OCI-LY1 (cell line): ENCODE measurements at regions not wholly inside any gene's neighbourhood (a gene's known extent, or its start where the extent isn't known, plus 50 kb on each side); places are given as distances from the start of the nearest gene placed in this dataset.

Experiments
- H2AFZ ChIP-seq: fragments of 200-600 bp; sonication (generic), shearing (Covaris generic); 2 replicates; pipeline ENCODE4 v1.6.0; 2014; ENCODE audit warnings: antibody characterized with exemption, mild to moderate bottlenecking, low read length
- H3F3A ChIP-seq: fragments of 200-600 bp; sonication (generic), shearing (Covaris generic); 2 replicates; pipeline ENCODE4 v1.6.0; 2014; ENCODE audit warnings: mild to moderate bottlenecking, antibody characterized with exemption, low read length, moderate library complexity; ENCODE audit not compliant: insufficient read depth
- H3K27ac ChIP-seq: fragments of 200-600 bp; sonication (generic); 2 replicates; pipeline ENCODE4 v1.5.1; 2014; ENCODE audit warnings: low read length, mixed run types, mild to moderate bottlenecking, low read depth; ENCODE audit not compliant: poor library complexity, severe bottlenecking
- H3K27me3 ChIP-seq: fragments of 200-600 bp; sonication (generic); 2 replicates; pipeline ENCODE4 v1.6.0; 2014; ENCODE audit warnings: antibody characterized with exemption, mild to moderate bottlenecking, low read length, moderate library complexity; ENCODE audit not compliant: insufficient read depth
- H3K36me3 ChIP-seq: fragments of 200-600 bp; sonication (generic); 2 replicates; pipeline ENCODE4 v1.6.1; 2014; ENCODE audit warnings: mild to moderate bottlenecking, antibody characterized with exemption, low read length, moderate library complexity, mixed read lengths; ENCODE audit not compliant: insufficient read depth
- H3K4me1 ChIP-seq: fragments of 200-600 bp; sonication (generic); 2 replicates; pipeline ENCODE4 v1.5.1; 2014; ENCODE audit warnings: mild to moderate bottlenecking, low read length, moderate library complexity; ENCODE audit not compliant: insufficient read depth, severe bottlenecking
- H3K4me2 ChIP-seq: fragments of 200-600 bp; sonication (generic), shearing (Covaris generic); 2 replicates; pipeline ENCODE4 v1.6.1; 2014; ENCODE audit warnings: low read length
- H3K4me3 ChIP-seq: fragments of 200-600 bp; sonication (generic); 2 replicates; pipeline ENCODE4 v1.5.1; 2014; ENCODE audit warnings: low read length, low read depth, mild to moderate bottlenecking, mixed read lengths; ENCODE audit not compliant: poor library complexity, severe bottlenecking
- H3K79me2 ChIP-seq: fragments of 200-600 bp; shearing (Covaris generic); 2 replicates; pipeline ENCODE4 v1.6.1; 2016; ENCODE audit warnings: mixed run types, low read length, mixed read lengths; ENCODE audit not compliant: insufficient read depth
- H3K9ac ChIP-seq: fragments of 200-600 bp; sonication (generic), shearing (Covaris generic); 2 replicates; pipeline ENCODE4 v1.6.1; 2014; ENCODE audit warnings: mild to moderate bottlenecking, low read length, mixed read lengths
- H3K9me2 ChIP-seq: fragments of 200-600 bp; sonication (generic), shearing (Covaris generic); 2 replicates; pipeline ENCODE4 v1.6.1; 2014; ENCODE audit warnings: low read depth, mild to moderate bottlenecking, low read length, mixed read lengths
- H3K9me3 ChIP-seq: fragments of 200-600 bp; shearing (Covaris generic); 2 replicates; pipeline ENCODE4 v1.6.1; 2014; ENCODE audit warnings: low read length, mixed read lengths
- H4K20me1 ChIP-seq: fragments of 200-600 bp; sonication (generic), shearing (Covaris generic); 2 replicates; pipeline ENCODE4 v1.6.0; 2016; ENCODE audit warnings: mild to moderate bottlenecking, low read length; ENCODE audit not compliant: insufficient read depth
- EZH2 ChIP-seq: fragments of 200-600 bp; sonication (generic), shearing (Covaris generic); IDR thresholded peaks from 2 replicates; pipeline ENCODE4 v1.8.0; 2017; ENCODE audit warnings: borderline replicate concordance, mixed run types, mild to moderate bottlenecking, antibody characterized with exemption, low read length, moderate library complexity, mixed read lengths
- TF ChIP-seq, protein P1 (sequence below): fragments of 200-600 bp; sonication (generic), shearing (Covaris generic); IDR thresholded peaks from 2 replicates; pipeline ENCODE4 v1.5.1; 2017; ENCODE audit warnings: mild to moderate bottlenecking, antibody characterized with exemption, low read length, moderate library complexity, mixed read lengths

GRCh38 chr2:43041661-43042360 lies 184.6 kb downstream of the ZFP36L2 start:
- Histone ChIP-seq H3K9ac (no peak overlapping the region), H4K20me1 (no peaks in the 10 kb centered on the region), H3K9me2 (no peaks in the 10 kb centered on the region), H3K79me2 (no peaks in the 10 kb centered on the region), H3K4me1 (peaks cover 7% of the 10 kb centered on the region), H3K4me3 (no peak overlapping the region), H3K4me2 (no peak overlapping the region), H3K9me3 (no peaks in the 10 kb centered on the region), H3K27ac (no peak overlapping the region), H3K27me3 (peaks cover 8% of the 10 kb centered on the region; the same call in 1 of the 2 replicates), H3F3A (no peaks in the 10 kb centered on the region), H2AFZ (no peak overlapping the region), H3K36me3 (no peaks in the 10 kb centered on the region)
- TF ChIP-seq, protein P1, sequence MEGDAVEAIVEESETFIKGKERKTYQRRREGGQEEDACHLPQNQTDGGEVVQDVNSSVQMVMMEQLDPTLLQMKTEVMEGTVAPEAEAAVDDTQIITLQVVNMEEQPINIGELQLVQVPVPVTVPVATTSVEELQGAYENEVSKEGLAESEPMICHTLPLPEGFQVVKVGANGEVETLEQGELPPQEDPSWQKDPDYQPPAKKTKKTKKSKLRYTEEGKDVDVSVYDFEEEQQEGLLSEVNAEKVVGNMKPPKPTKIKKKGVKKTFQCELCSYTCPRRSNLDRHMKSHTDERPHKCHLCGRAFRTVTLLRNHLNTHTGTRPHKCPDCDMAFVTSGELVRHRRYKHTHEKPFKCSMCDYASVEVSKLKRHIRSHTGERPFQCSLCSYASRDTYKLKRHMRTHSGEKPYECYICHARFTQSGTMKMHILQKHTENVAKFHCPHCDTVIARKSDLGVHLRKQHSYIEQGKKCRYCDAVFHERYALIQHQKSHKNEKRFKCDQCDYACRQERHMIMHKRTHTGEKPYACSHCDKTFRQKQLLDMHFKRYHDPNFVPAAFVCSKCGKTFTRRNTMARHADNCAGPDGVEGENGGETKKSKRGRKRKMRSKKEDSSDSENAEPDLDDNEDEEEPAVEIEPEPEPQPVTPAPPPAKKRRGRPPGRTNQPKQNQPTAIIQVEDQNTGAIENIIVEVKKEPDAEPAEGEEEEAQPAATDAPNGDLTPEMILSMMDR: no peak
- no peak for TF ChIP-seq EZH2

- no peak overlapping the region for H3K4me3 ChIP-seq
- no peak overlapping the region for H3K9ac ChIP-seq
- H3K79me2 ChIP-seq: no peaks in the 10 kb centered on the region
- H3K9me3 ChIP-seq: no peaks in the 10 kb centered on the region
- H3F3A ChIP-seq: no peaks in the 10 kb centered on the region
- H3K27ac ChIP-seq: no peak overlapping the region
- H3K27me3 ChIP-seq: peaks cover 8% of the 10 kb centered on the region; the same call in 1 of the 2 replicates
- H4K20me1 ChIP-seq: no peaks in the 10 kb centered on the region
- H3K36me3 ChIP-seq: no peaks in the 10 kb centered on the region
- no peak overlapping the region for H2AFZ ChIP-seq
- TF ChIP-seq EZH2: no peak
- TF ChIP-seq, protein P1: no peak
- no peaks in the 10 kb centered on the region for H3K9me2 ChIP-seq
- H3K4me1 ChIP-seq: peaks cover 2% of the 10 kb centered on the region
- H3K4me2 ChIP-seq: no peak overlapping the region
Observed at GRCh38 chr2:43041173-43041591, 185.2 kb downstream of the ZFP36L2 start.

- Histone ChIP-seq H3K9ac (no peak overlapping the region), H3K4me3 (no peak overlapping the region)
Observed at GRCh38 chr2:43040084-43040854, 186.1 kb downstream of the ZFP36L2 start.

More at GRCh38 chr2:43040084-43040854, 186.1 kb downstream of the ZFP36L2 start:
- no peaks in the 10 kb centered on the region for H3K9me3 ChIP-seq
- TF ChIP-seq EZH2: no peak
- no peak overlapping the region for H2AFZ ChIP-seq
- H3K4me2 ChIP-seq: no peak overlapping the region
- H3K9me2 ChIP-seq: no peaks in the 10 kb centered on the region
- no peaks in the 10 kb centered on the region for H3K79me2 ChIP-seq
- no peaks in the 10 kb centered on the region for H4K20me1 ChIP-seq
- H3K27ac ChIP-seq: no peak overlapping the region
- no peaks in the 10 kb centered on the region for H3F3A ChIP-seq
- H3K4me1 ChIP-seq: no peaks in the 10 kb centered on the region
- no peaks in the 10 kb centered on the region for H3K36me3 ChIP-seq
- peaks cover 8% of the 10 kb centered on the region; the same call in 1 of the 2 replicates for H3K27me3 ChIP-seq
